ENCODE measurements at regions not wholly inside any gene's neighbourhood (a gene's known extent, or its start where the extent isn't known, plus 50 kb on each side); places are given as distances from the start of the nearest gene placed in this dataset.

DNA sequence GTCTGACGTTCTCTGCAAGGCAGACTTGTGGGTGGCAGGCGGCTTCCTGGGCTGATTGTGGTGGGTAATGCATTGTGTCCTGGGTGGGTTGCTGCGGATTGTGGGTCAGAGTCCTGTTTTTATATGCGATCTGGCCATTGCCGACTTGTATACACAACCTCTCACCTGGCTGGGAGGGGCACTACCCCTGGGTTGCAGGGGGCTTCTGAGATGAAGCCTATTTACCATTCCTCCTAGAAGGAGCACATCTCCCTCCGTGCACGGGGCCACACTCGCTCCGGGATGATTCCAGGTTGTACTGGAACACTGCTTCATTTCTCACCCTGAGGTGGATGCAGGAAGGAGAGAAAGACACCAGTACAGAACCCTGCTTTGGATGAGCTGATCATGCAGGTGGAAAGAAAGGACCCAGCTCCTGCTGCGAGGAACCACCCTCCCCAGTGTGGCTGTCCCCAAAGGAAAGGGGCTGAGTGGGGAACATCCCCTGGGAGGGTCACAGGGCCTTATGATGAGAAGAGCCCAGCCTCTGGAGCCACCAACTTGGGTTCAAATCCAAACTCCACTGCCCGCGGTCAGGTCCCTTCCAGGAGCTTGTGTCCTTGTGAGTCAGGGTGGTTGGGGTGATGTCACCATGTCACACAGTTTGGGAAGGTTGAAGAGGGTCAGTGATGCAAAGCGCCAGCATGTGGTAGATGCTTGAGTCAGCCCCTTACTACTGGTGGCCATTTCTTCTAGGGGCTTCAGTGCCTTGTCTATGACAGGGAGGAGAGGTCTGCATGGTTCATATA lies 151.8 kb upstream of the COL5A1 start:
- TF ChIP-seq EZH2 (IDR thresholded peaks at IDR 0.05) (no peak), EZH2phosphoT487 (IDR thresholded peaks at IDR 0.05) (no peak)
- TF ChIP-seq, protein P1, sequence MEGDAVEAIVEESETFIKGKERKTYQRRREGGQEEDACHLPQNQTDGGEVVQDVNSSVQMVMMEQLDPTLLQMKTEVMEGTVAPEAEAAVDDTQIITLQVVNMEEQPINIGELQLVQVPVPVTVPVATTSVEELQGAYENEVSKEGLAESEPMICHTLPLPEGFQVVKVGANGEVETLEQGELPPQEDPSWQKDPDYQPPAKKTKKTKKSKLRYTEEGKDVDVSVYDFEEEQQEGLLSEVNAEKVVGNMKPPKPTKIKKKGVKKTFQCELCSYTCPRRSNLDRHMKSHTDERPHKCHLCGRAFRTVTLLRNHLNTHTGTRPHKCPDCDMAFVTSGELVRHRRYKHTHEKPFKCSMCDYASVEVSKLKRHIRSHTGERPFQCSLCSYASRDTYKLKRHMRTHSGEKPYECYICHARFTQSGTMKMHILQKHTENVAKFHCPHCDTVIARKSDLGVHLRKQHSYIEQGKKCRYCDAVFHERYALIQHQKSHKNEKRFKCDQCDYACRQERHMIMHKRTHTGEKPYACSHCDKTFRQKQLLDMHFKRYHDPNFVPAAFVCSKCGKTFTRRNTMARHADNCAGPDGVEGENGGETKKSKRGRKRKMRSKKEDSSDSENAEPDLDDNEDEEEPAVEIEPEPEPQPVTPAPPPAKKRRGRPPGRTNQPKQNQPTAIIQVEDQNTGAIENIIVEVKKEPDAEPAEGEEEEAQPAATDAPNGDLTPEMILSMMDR (IDR thresholded peaks at IDR 0.05) = no peak
